ENCODE measurements at regions not wholly inside any gene's neighbourhood (a gene's known extent, or its start where the extent isn't known, plus 50 kb on each side); places are given as distances from the start of the nearest gene placed in this dataset.

DNA sequence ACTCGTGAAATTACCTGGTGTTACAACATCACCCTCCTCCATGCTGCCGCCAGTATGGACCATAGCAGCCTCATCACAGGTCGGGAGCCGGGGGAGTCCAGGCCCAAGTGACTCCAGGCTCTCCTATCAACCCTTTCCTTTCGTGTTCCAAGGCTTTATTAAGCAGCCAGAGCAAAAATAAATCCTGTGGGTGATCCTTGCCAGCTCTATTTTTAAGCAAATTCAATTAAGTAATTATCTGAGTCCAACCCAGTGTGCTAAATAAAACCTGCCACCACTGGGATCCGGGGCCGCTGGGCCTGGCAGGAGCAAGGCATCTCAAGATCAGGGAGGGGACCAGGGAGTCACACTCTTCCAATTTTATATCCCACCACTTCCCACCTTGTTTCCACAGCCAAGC is 80.7 kb upstream of the PRPS1 start:
- TF ChIP-seq, protein P1, sequence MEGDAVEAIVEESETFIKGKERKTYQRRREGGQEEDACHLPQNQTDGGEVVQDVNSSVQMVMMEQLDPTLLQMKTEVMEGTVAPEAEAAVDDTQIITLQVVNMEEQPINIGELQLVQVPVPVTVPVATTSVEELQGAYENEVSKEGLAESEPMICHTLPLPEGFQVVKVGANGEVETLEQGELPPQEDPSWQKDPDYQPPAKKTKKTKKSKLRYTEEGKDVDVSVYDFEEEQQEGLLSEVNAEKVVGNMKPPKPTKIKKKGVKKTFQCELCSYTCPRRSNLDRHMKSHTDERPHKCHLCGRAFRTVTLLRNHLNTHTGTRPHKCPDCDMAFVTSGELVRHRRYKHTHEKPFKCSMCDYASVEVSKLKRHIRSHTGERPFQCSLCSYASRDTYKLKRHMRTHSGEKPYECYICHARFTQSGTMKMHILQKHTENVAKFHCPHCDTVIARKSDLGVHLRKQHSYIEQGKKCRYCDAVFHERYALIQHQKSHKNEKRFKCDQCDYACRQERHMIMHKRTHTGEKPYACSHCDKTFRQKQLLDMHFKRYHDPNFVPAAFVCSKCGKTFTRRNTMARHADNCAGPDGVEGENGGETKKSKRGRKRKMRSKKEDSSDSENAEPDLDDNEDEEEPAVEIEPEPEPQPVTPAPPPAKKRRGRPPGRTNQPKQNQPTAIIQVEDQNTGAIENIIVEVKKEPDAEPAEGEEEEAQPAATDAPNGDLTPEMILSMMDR (IDR thresholded peaks at IDR 0.05): no peak
- TF ChIP-seq POLR2AphosphoS5 (IDR thresholded peaks at IDR 0.05): no peak
- no peak for TF ChIP-seq POLR2A (IDR thresholded peaks at IDR 0.05)
- no peak for TF ChIP-seq EP300 (IDR thresholded peaks at IDR 0.05)
